ENCODE measurements at regions not wholly inside any gene's neighbourhood (a gene's known extent, or its start where the extent isn't known, plus 50 kb on each side); places are given as distances from the start of the nearest gene placed in this dataset.

- TF ChIP-seq POLR2A (IDR thresholded peaks at IDR 0.05) (no peak), CTCF (IDR thresholded peaks at IDR 0.05 in 8 of 11, conservative IDR thresholded peaks at IDR 0.05 in 3 of 11) (no peak)
These were observed 90.1 kb upstream of the DAAM1 start for GRCh38 chr14:59098377-59098776.
